ENCODE measurements at regions not wholly inside any gene's neighbourhood (a gene's known extent, or its start where the extent isn't known, plus 50 kb on each side); places are given as distances from the start of the nearest gene placed in this dataset.
"Not testable (repeated sequence)": the region's sequence is repeated elsewhere in the genome, so short reads cannot be mapped to it uniquely, and the experiment has no call there.

- H3K36me3 ChIP-seq (replicated peaks; ENCODE audit: insufficient read depth, low read depth); H4K20me1 ChIP-seq (ENCODE audit: insufficient read depth, poor library complexity, severe bottlenecking); H3K79me2 ChIP-seq; H3K27ac ChIP-seq; H3K9me2 ChIP-seq (replicated peaks; ENCODE audit: insufficient read depth); H3K9me3 ChIP-seq (ENCODE audit: low read depth); DNase-seq (ENCODE audit: low spot score); H3K4me2 ChIP-seq; H3K27me3 ChIP-seq; H2AFZ ChIP-seq; H3K4me3 ChIP-seq; H3K4me1 ChIP-seq (ENCODE audit: insufficient read depth): not testable (repeated sequence)
- WGBS (ENCODE audit: low lambda C conversion rate, missing lambda C conversion rate), result 44% methylated on average over 1 of the region's 2 CpGs
Observed at GRCh38 chr2:111551428-111551827, 332.6 kb downstream of the ANAPC1 start.

GRCh38 chr2:111552625-111553024, 331.4 kb downstream of the ANAPC1 start:
- H4K20me1 ChIP-seq (ENCODE audit: insufficient read depth, poor library complexity, severe bottlenecking); H3K4me3 ChIP-seq; DNase-seq (ENCODE audit: low spot score); H3K27me3 ChIP-seq; H3K4me2 ChIP-seq; H3K36me3 ChIP-seq (replicated peaks; ENCODE audit: insufficient read depth, low read depth); H3K79me2 ChIP-seq; H3K9me2 ChIP-seq (replicated peaks; ENCODE audit: insufficient read depth); H2AFZ ChIP-seq; H3K27ac ChIP-seq; H3K9me3 ChIP-seq (ENCODE audit: low read depth); H3K4me1 ChIP-seq (ENCODE audit: insufficient read depth): not testable (repeated sequence)
- WGBS (ENCODE audit: low lambda C conversion rate, missing lambda C conversion rate), result no CpG with 5 or more reads among the region's 9 CpGs

- H3K9me3 ChIP-seq (ENCODE audit: low read depth); H3K79me2 ChIP-seq; H3K9me2 ChIP-seq (replicated peaks; ENCODE audit: insufficient read depth); H2AFZ ChIP-seq; H4K20me1 ChIP-seq (ENCODE audit: insufficient read depth, poor library complexity, severe bottlenecking); H3K36me3 ChIP-seq (replicated peaks; ENCODE audit: insufficient read depth, low read depth); H3K4me2 ChIP-seq; H3K4me3 ChIP-seq; H3K4me1 ChIP-seq (ENCODE audit: insufficient read depth); H3K27me3 ChIP-seq; DNase-seq (ENCODE audit: low spot score); H3K27ac ChIP-seq: not testable (repeated sequence)
- WGBS (ENCODE audit: low lambda C conversion rate, missing lambda C conversion rate), result 43% methylated on average over 1 of the region's 2 CpGs
Observed at GRCh38 chr2:111559301-111559700, 324.7 kb downstream of the ANAPC1 start.

GRCh38 chr2:111559814-111560213, 324.2 kb downstream of the ANAPC1 start:
- not testable (repeated sequence) for H4K20me1 ChIP-seq (ENCODE audit: insufficient read depth, poor library complexity, severe bottlenecking); H3K9me3 ChIP-seq (ENCODE audit: low read depth); H2AFZ ChIP-seq; H3K27ac ChIP-seq; H3K9me2 ChIP-seq (replicated peaks; ENCODE audit: insufficient read depth); H3K79me2 ChIP-seq; H3K27me3 ChIP-seq; H3K4me3 ChIP-seq; DNase-seq (ENCODE audit: low spot score); H3K4me2 ChIP-seq; H3K4me1 ChIP-seq (ENCODE audit: insufficient read depth); H3K36me3 ChIP-seq (replicated peaks; ENCODE audit: insufficient read depth, low read depth)
- WGBS (ENCODE audit: low lambda C conversion rate, missing lambda C conversion rate), result 70% methylated on average over 1 of the region's 3 CpGs

GRCh38 chr2:111566068-111566467, 317.9 kb downstream of the ANAPC1 start:
- H3K9me2 ChIP-seq (replicated peaks; ENCODE audit: insufficient read depth); H3K27ac ChIP-seq; H3K4me2 ChIP-seq; DNase-seq (ENCODE audit: low spot score); H3K4me1 ChIP-seq (ENCODE audit: insufficient read depth); H3K9me3 ChIP-seq (ENCODE audit: low read depth); H3K4me3 ChIP-seq; H3K36me3 ChIP-seq (replicated peaks; ENCODE audit: insufficient read depth, low read depth); H3K27me3 ChIP-seq; H4K20me1 ChIP-seq (ENCODE audit: insufficient read depth, poor library complexity, severe bottlenecking); H3K79me2 ChIP-seq; H2AFZ ChIP-seq: not testable (repeated sequence)
- 75% methylated on average over 8 of the region's 8 CpGs for WGBS (ENCODE audit: low lambda C conversion rate, missing lambda C conversion rate)

- not testable (repeated sequence) for H3K4me1 ChIP-seq (ENCODE audit: insufficient read depth); H3K4me3 ChIP-seq; H3K27ac ChIP-seq; H2AFZ ChIP-seq; H3K9me3 ChIP-seq (ENCODE audit: low read depth); H3K4me2 ChIP-seq; DNase-seq (ENCODE audit: low spot score); H3K36me3 ChIP-seq (replicated peaks; ENCODE audit: insufficient read depth, low read depth); H3K9me2 ChIP-seq (replicated peaks; ENCODE audit: insufficient read depth); H4K20me1 ChIP-seq (ENCODE audit: insufficient read depth, poor library complexity, severe bottlenecking); H3K27me3 ChIP-seq; H3K79me2 ChIP-seq
- 78% methylated on average over 5 of the region's 5 CpGs for WGBS (ENCODE audit: low lambda C conversion rate, missing lambda C conversion rate)
Observed at GRCh38 chr2:111567233-111567632, 316.8 kb downstream of the ANAPC1 start.

- WGBS (ENCODE audit: low lambda C conversion rate, missing lambda C conversion rate), result 66% methylated on average over 4 of the region's 5 CpGs
- not testable (repeated sequence) for H3K27ac ChIP-seq; DNase-seq (ENCODE audit: low spot score); H4K20me1 ChIP-seq (ENCODE audit: insufficient read depth, poor library complexity, severe bottlenecking); H3K9me2 ChIP-seq (replicated peaks; ENCODE audit: insufficient read depth); H3K27me3 ChIP-seq; H3K36me3 ChIP-seq (replicated peaks; ENCODE audit: insufficient read depth, low read depth); H3K79me2 ChIP-seq; H3K9me3 ChIP-seq (ENCODE audit: low read depth); H3K4me1 ChIP-seq (ENCODE audit: insufficient read depth); H2AFZ ChIP-seq; H3K4me2 ChIP-seq; H3K4me3 ChIP-seq
Observed at GRCh38 chr2:111569356-111570199, 314.4 kb downstream of the ANAPC1 start.

- H2AFZ ChIP-seq; H3K79me2 ChIP-seq; H3K27ac ChIP-seq; H3K4me3 ChIP-seq; H4K20me1 ChIP-seq (ENCODE audit: insufficient read depth, poor library complexity, severe bottlenecking); H3K4me1 ChIP-seq (ENCODE audit: insufficient read depth); DNase-seq (ENCODE audit: low spot score); H3K36me3 ChIP-seq (replicated peaks; ENCODE audit: insufficient read depth, low read depth); H3K27me3 ChIP-seq; H3K9me2 ChIP-seq (replicated peaks; ENCODE audit: insufficient read depth); H3K4me2 ChIP-seq; H3K9me3 ChIP-seq (ENCODE audit: low read depth): not testable (repeated sequence)
- 75% methylated on average over 7 of the region's 9 CpGs for WGBS (ENCODE audit: low lambda C conversion rate, missing lambda C conversion rate)
Observed at GRCh38 chr2:111570300-111571114, 313.5 kb downstream of the ANAPC1 start.

GRCh38 chr2:111574803-111575202, 309.2 kb downstream of the ANAPC1 start:
- not testable (repeated sequence) for H3K4me2 ChIP-seq; H3K4me1 ChIP-seq (ENCODE audit: insufficient read depth); H2AFZ ChIP-seq; H3K9me2 ChIP-seq (replicated peaks; ENCODE audit: insufficient read depth); H3K79me2 ChIP-seq; H4K20me1 ChIP-seq (ENCODE audit: insufficient read depth, poor library complexity, severe bottlenecking); DNase-seq (ENCODE audit: low spot score); H3K36me3 ChIP-seq (replicated peaks; ENCODE audit: insufficient read depth, low read depth); H3K27ac ChIP-seq; H3K9me3 ChIP-seq (ENCODE audit: low read depth); H3K4me3 ChIP-seq; H3K27me3 ChIP-seq
- WGBS (ENCODE audit: low lambda C conversion rate, missing lambda C conversion rate), result 84% methylated on average over 4 of the region's 4 CpGs
